WTC11 (cell line): ENCODE measurements at regions not wholly inside any gene's neighbourhood (a gene's known extent, or its start where the extent isn't known, plus 50 kb on each side); places are given as distances from the start of the nearest gene placed in this dataset.

Source experiments
- ATAC-seq: fragments of 200-7000 bp; cut with Tn5 transposase; 2 replicates; pipeline ENCODE4 v1.10.0; 2021; ENCODE audit warnings: mild to moderate bottlenecking, moderate library complexity
- CTCF ChIA-PET: fragments of 300-600 bp; sonication (Branson Sonifier 250); formaldehyde crosslinking; loops from one replicate; lab custom pipeline; 2021; ENCODE audit warnings: antibody characterized with exemption; lab: Charles Lee
- POLR2A ChIA-PET: fragments of 350-600 bp; sonication (Branson Sonifier 250); formaldehyde crosslinking; loops from one replicate; lab custom pipeline; 2021; ENCODE audit warnings: antibody characterized with exemption; lab: Charles Lee
- DNase-seq: peaks from one replicate; pipeline ENCODE4 v3.0.0; 2021; ENCODE audit warnings: low spot score
- H3K27ac Mint-ChIP-seq: 2 replicates; pipeline ENCODE4 v1.8.0; 2021; ENCODE audit warnings: mixed read lengths
- H3K27me3 Mint-ChIP-seq: 2 replicates; pipeline ENCODE4 v1.8.0; 2021; ENCODE audit warnings: low read depth, mild to moderate bottlenecking, moderate library complexity, mixed read lengths
- H3K36me3 Mint-ChIP-seq: 2 replicates; pipeline ENCODE4 v1.8.0; 2021; ENCODE audit warnings: mixed read lengths
- H3K4me1 Mint-ChIP-seq: 2 replicates; pipeline ENCODE4 v1.8.0; 2022; ENCODE audit warnings: mixed read lengths
- H3K4me3 Mint-ChIP-seq: 2 replicates; pipeline ENCODE4 v1.8.0; 2021; ENCODE audit warnings: mild to moderate bottlenecking, moderate library complexity, mixed read lengths
- H3K9me3 Mint-ChIP-seq: 2 replicates; pipeline ENCODE4 v1.8.0; 2021; ENCODE audit warnings: mixed read lengths
- CREB1 ChIP-seq: sonication (generic); formaldehyde crosslinking; IDR thresholded peaks from 2 replicates; pipeline ENCODE4 v1.8.0; 2023; ENCODE audit warnings: mild to moderate bottlenecking, missing genetic modification reagents
- CREM ChIP-seq: sonication (generic); formaldehyde crosslinking; IDR thresholded peaks from 2 replicates; pipeline ENCODE4 v1.8.1; 2022; ENCODE audit warnings: mild to moderate bottlenecking, missing genetic modification reagents, moderate library complexity
- FOXP1 ChIP-seq: sonication (generic); formaldehyde crosslinking; IDR thresholded peaks from 2 replicates; pipeline ENCODE4 v1.8.0; 2022; ENCODE audit warnings: missing genetic modification reagents, mild to moderate bottlenecking, moderate library complexity, borderline replicate concordance
- HMGA2 ChIP-seq: fragments of 250-450 bp; sonication (Bioruptor Pico); IDR thresholded peaks from 2 replicates; pipeline ENCODE4 v1.4.0; 2021; ENCODE audit warnings: mild to moderate bottlenecking, moderate library complexity
- IRF2 ChIP-seq: sonication (generic); formaldehyde crosslinking; IDR thresholded peaks from 2 replicates; pipeline ENCODE4 v1.8.0; 2022; ENCODE audit warnings: low read depth, missing genetic modification reagents, borderline replicate concordance
- JUN ChIP-seq: sonication (generic); formaldehyde crosslinking; IDR thresholded peaks from 2 replicates; pipeline ENCODE4 v1.8.0; 2023; ENCODE audit warnings: mild to moderate bottlenecking, missing genetic modification reagents
- KAT7 ChIP-seq: sonication (generic); formaldehyde crosslinking; IDR thresholded peaks from 2 replicates; pipeline ENCODE4 v1.8.1; 2023; ENCODE audit warnings: missing genetic modification reagents, mild to moderate bottlenecking, borderline replicate concordance
- MYBL2 ChIP-seq: sonication (generic); formaldehyde crosslinking; IDR thresholded peaks from 2 replicates; pipeline ENCODE4 v1.8.1; 2023; ENCODE audit warnings: mild to moderate bottlenecking, moderate library complexity, missing genetic modification reagents
- NFATC4 ChIP-seq: fragments of 250-450 bp; sonication (Bioruptor Pico); IDR thresholded peaks from 2 replicates; pipeline ENCODE4 v1.9.0; 2021; ENCODE audit warnings: mild to moderate bottlenecking
- NR2C2 ChIP-seq: sonication (generic); formaldehyde crosslinking; IDR thresholded peaks from 2 replicates; pipeline ENCODE4 v1.8.0; 2022; ENCODE audit warnings: mild to moderate bottlenecking, missing genetic modification reagents
- NR3C1 ChIP-seq: sonication (generic); formaldehyde crosslinking; conservative IDR thresholded peaks from 2 replicates; pipeline ENCODE4 v1.8.1; 2023; ENCODE audit warnings: low read depth, mild to moderate bottlenecking, missing genetic modification reagents
- SMAD3 ChIP-seq: sonication (generic); formaldehyde crosslinking; IDR thresholded peaks from 2 replicates; pipeline ENCODE4 v1.8.0; 2022; ENCODE audit warnings: missing genetic modification reagents, mild to moderate bottlenecking, borderline replicate concordance
- SP1 ChIP-seq: sonication (generic); formaldehyde crosslinking; conservative IDR thresholded peaks from 2 replicates; pipeline ENCODE4 v1.8.1; 2022; ENCODE audit warnings: missing genetic modification reagents
- ZNF121 ChIP-seq: sonication (generic); formaldehyde crosslinking; IDR thresholded peaks from 2 replicates; pipeline ENCODE4 v1.8.0; 2023; ENCODE audit warnings: missing genetic modification reagents
- TF ChIP-seq, protein P1 (sequence below): sonication (generic); formaldehyde crosslinking; IDR thresholded peaks from 2 replicates; pipeline ENCODE4 v1.8.1; 2022; ENCODE audit warnings: missing genetic modification reagents, borderline replicate concordance
- TF ChIP-seq, protein P2 (sequence below): sonication (generic); formaldehyde crosslinking; IDR thresholded peaks from 2 replicates; pipeline ENCODE4 v1.8.0; 2022; ENCODE audit warnings: mild to moderate bottlenecking, missing genetic modification reagents
- TF ChIP-seq, protein P3 (sequence below): fragments of 250-450 bp; sonication (Bioruptor Pico); IDR thresholded peaks from 2 replicates; pipeline ENCODE4 v2.1.2; 2022; ENCODE audit warnings: mild to moderate bottlenecking, moderate library complexity
- TF ChIP-seq, protein P4 (sequence below): sonication (generic); formaldehyde crosslinking; IDR thresholded peaks from 2 replicates; pipeline ENCODE4 v1.8.0; 2023; ENCODE audit warnings: mild to moderate bottlenecking, missing genetic modification reagents
- TF ChIP-seq, protein P5 (sequence below): sonication (generic); formaldehyde crosslinking; IDR thresholded peaks from 2 replicates; pipeline ENCODE4 v1.8.0; 2022; ENCODE audit warnings: mild to moderate bottlenecking, missing genetic modification reagents
- TF ChIP-seq, protein P6 (sequence below): sonication (generic); formaldehyde crosslinking; IDR thresholded peaks from 2 replicates; pipeline ENCODE4 v1.8.0; 2023; ENCODE audit warnings: missing genetic modification reagents
- TF ChIP-seq, protein P7 (sequence below): sonication (generic); formaldehyde crosslinking; IDR thresholded peaks from 2 replicates; pipeline ENCODE4 v1.8.0; 2022; ENCODE audit warnings: mild to moderate bottlenecking, missing genetic modification reagents

DNA sequence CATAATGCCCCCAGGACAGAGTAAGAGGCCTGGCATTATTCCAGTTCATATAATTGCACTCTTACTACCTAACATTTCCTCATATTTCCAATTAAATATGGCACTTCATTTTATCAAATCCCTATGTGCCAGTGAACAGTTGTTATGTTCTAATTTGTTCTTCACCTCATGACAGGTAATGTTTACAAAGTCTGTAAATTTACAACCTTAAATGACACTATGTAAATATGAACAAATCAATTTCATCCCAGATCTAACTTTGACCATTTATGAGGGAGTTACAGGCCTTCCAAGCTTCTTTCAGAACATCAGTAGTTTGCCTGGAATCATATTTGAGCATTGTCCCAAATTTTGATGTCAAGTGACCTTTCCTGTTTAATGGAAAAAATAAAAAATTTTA lies 592.6 kb upstream of the CDH6 start:
- peaks cover 19% of the 10 kb centered on the region for H3K4me1 Mint-ChIP-seq
- H3K4me3 Mint-ChIP-seq = no peak overlapping the region
- ChIA-PET POLR2A (no interaction called here), CTCF (no interaction called here)
- TF ChIP-seq ZNF121 (CRISPR knock-in tag) (no peak), NR3C1 (CRISPR knock-in tag) (no peak), KAT7 (CRISPR knock-in tag) (no peak), SMAD3 (CRISPR knock-in tag) (no peak), SP1 (CRISPR knock-in tag) (no peak), IRF2 (CRISPR knock-in tag) (no peak)
- TF ChIP-seq, protein P1, sequence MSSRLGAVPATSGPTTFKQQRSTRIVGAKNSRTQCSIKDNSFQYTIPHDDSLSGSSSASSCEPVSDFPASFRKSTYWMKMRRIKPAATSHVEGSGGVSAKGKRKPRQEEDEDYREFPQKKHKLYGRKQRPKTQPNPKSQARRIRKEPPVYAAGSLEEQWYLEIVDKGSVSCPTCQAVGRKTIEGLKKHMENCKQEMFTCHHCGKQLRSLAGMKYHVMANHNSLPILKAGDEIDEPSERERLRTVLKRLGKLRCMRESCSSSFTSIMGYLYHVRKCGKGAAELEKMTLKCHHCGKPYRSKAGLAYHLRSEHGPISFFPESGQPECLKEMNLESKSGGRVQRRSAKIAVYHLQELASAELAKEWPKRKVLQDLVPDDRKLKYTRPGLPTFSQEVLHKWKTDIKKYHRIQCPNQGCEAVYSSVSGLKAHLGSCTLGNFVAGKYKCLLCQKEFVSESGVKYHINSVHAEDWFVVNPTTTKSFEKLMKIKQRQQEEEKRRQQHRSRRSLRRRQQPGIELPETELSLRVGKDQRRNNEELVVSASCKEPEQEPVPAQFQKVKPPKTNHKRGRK (CRISPR knock-in tag) = no peak
- TF ChIP-seq, protein P2, sequence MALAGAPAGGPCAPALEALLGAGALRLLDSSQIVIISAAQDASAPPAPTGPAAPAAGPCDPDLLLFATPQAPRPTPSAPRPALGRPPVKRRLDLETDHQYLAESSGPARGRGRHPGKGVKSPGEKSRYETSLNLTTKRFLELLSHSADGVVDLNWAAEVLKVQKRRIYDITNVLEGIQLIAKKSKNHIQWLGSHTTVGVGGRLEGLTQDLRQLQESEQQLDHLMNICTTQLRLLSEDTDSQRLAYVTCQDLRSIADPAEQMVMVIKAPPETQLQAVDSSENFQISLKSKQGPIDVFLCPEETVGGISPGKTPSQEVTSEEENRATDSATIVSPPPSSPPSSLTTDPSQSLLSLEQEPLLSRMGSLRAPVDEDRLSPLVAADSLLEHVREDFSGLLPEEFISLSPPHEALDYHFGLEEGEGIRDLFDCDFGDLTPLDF (CRISPR knock-in tag) = no peak
- H3K9me3 Mint-ChIP-seq = peaks cover 13% of the 10 kb centered on the region
- no peak for DNase-seq
- H3K36me3 Mint-ChIP-seq = peaks cover 13% of the 10 kb centered on the region
- H3K27me3 Mint-ChIP-seq = peaks cover 71% of the 10 kb centered on the region
- no peak for ATAC-seq
- no peak overlapping the region for H3K27ac Mint-ChIP-seq

DNA sequence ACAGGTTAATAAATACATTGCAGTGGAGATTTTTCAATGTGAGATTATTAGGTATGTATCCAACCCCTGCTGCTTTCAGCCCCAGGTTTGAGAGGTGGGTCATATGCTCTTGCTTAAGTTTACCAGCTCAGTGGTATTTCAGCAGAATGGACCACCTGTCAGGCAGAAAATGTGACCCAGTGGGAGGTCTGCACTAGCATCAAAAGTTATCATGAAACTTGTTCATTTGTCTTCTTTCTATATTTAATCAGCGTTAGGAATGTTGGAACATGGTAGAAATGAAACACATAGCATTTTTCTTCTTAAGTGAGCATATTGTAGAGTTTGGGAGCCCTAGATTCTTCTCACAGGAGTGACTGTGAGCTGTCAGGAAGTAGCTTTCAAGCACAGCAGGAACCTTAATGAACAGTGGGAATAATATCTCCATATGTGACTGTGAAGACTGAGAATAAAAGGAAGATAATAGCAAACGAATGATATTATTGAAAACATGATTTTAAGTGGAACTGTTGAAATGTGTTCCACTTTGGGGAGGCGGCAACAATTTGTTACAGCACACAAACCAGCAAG lies 596.9 kb upstream of the CDH6 start:
- POLR2A ChIA-PET = no interaction called here
- Mint-ChIP-seq H3K36me3 (peaks cover 31% of the 10 kb centered on the region), H3K4me3 (no peak overlapping the region), H3K9me3 (peaks cover 36% of the 10 kb centered on the region), H3K4me1 (peaks cover 34% of the 10 kb centered on the region), H3K27me3 (peaks cover 60% of the 10 kb centered on the region), H3K27ac (no peak overlapping the region)
- TF ChIP-seq CREB1 = no peak
- no peak for TF ChIP-seq SMAD3 (CRISPR knock-in tag)
- no peak for TF ChIP-seq JUN (CRISPR knock-in tag)
- TF ChIP-seq NFATC4 (CRISPR knock-in tag) = no peak
- no peak for TF ChIP-seq MYBL2 (CRISPR knock-in tag)
- no peak for TF ChIP-seq NR2C2
- TF ChIP-seq, protein P3, sequence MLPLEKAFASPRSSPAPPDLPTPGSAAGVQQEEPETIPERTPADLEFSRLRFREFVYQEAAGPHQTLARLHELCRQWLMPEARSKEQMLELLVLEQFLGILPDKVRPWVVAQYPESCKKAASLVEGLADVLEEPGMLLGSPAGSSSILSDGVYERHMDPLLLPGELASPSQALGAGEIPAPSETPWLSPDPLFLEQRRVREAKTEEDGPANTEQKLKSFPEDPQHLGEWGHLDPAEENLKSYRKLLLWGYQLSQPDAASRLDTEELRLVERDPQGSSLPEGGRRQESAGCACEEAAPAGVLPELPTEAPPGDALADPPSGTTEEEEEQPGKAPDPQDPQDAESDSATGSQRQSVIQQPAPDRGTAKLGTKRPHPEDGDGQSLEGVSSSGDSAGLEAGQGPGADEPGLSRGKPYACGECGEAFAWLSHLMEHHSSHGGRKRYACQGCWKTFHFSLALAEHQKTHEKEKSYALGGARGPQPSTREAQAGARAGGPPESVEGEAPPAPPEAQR = no peak
- TF ChIP-seq, protein P4, sequence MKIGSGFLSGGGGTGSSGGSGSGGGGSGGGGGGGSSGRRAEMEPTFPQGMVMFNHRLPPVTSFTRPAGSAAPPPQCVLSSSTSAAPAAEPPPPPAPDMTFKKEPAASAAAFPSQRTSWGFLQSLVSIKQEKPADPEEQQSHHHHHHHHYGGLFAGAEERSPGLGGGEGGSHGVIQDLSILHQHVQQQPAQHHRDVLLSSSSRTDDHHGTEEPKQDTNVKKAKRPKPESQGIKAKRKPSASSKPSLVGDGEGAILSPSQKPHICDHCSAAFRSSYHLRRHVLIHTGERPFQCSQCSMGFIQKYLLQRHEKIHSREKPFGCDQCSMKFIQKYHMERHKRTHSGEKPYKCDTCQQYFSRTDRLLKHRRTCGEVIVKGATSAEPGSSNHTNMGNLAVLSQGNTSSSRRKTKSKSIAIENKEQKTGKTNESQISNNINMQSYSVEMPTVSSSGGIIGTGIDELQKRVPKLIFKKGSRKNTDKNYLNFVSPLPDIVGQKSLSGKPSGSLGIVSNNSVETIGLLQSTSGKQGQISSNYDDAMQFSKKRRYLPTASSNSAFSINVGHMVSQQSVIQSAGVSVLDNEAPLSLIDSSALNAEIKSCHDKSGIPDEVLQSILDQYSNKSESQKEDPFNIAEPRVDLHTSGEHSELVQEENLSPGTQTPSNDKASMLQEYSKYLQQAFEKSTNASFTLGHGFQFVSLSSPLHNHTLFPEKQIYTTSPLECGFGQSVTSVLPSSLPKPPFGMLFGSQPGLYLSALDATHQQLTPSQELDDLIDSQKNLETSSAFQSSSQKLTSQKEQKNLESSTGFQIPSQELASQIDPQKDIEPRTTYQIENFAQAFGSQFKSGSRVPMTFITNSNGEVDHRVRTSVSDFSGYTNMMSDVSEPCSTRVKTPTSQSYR (CRISPR knock-in tag) = no peak
- TF ChIP-seq FOXP1 = no peak
- TF ChIP-seq CREM = no peak
- TF ChIP-seq KAT7 (CRISPR knock-in tag) = no peak
- no peak for TF ChIP-seq HMGA2
- TF ChIP-seq, protein P5, sequence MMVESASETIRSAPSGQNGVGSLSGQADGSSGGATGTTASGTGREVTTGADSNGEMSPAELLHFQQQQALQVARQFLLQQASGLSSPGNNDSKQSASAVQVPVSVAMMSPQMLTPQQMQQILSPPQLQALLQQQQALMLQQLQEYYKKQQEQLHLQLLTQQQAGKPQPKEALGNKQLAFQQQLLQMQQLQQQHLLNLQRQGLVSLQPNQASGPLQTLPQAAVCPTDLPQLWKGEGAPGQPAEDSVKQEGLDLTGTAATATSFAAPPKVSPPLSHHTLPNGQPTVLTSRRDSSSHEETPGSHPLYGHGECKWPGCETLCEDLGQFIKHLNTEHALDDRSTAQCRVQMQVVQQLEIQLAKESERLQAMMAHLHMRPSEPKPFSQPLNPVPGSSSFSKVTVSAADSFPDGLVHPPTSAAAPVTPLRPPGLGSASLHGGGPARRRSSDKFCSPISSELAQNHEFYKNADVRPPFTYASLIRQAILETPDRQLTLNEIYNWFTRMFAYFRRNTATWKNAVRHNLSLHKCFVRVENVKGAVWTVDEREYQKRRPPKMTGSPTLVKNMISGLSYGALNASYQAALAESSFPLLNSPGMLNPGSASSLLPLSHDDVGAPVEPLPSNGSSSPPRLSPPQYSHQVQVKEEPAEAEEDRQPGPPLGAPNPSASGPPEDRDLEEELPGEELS (CRISPR knock-in tag) = no peak
- TF ChIP-seq, protein P6, sequence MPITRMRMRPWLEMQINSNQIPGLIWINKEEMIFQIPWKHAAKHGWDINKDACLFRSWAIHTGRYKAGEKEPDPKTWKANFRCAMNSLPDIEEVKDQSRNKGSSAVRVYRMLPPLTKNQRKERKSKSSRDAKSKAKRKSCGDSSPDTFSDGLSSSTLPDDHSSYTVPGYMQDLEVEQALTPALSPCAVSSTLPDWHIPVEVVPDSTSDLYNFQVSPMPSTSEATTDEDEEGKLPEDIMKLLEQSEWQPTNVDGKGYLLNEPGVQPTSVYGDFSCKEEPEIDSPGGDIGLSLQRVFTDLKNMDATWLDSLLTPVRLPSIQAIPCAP (CRISPR knock-in tag) = no peak
- TF ChIP-seq, protein P7, sequence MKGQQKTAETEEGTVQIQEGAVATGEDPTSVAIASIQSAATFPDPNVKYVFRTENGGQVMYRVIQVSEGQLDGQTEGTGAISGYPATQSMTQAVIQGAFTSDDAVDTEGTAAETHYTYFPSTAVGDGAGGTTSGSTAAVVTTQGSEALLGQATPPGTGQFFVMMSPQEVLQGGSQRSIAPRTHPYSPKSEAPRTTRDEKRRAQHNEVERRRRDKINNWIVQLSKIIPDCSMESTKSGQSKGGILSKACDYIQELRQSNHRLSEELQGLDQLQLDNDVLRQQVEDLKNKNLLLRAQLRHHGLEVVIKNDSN = no peak
- DNase-seq (no peak), ATAC-seq (no peak)
- CTCF ChIA-PET = no interaction called here
